ENCODE measurements at regions not wholly inside any gene's neighbourhood (a gene's known extent, or its start where the extent isn't known, plus 50 kb on each side); places are given as distances from the start of the nearest gene placed in this dataset.

GRCh38 chr2:97348265-97348664, 235.3 kb downstream of the ANKRD36 start:
- TF ChIP-seq RFX5 (IDR thresholded peaks at IDR 0.05; ENCODE audit: low read depth, low read length) (no peak), CTCF (conservative IDR thresholded peaks at IDR 0.05; ENCODE audit: low read depth, low read length) (no peak), RCOR1 (IDR thresholded peaks at IDR 0.05; ENCODE audit: insufficient replicate concordance, low read length) (no peak), POLR2A (IDR thresholded peaks at IDR 0.05; ENCODE audit: low read depth, low read length) (no peak)
